Stomach (tissue), 8 donors: ENCODE measurements at regions not wholly inside any gene's neighbourhood (a gene's known extent, or its start where the extent isn't known, plus 50 kb on each side); places are given as distances from the start of the nearest gene placed in this dataset.
"Not testable (repeated sequence)": the region's sequence is repeated elsewhere in the genome, so short reads cannot be mapped to it uniquely, and the experiment has no call there.

Experiments
- DNase-seq, 2 donors: peaks; one replicate each; pipeline versions ENCODE4 v3.0.0 to v3.0.0-alpha.2; 2013 to 2019
- H3K27ac ChIP-seq, 5 donors: fragments of 200-600 bp in 4 of 5; sonication (generic) in 4 of 5; one replicate each; pipeline ENCODE4 v1.5.1; 2013 to 2019; ENCODE audit warnings: mild to moderate bottlenecking in 1 of 5, moderate library complexity in 1 of 5
- H3K27me3 ChIP-seq, 3 donors: fragments of 200-600 bp; sonication (generic); one replicate each; pipeline ENCODE4 v1.5.1; 2017 to 2019; ENCODE audit warnings: mixed run types in 1 of 3
- H3K36me3 ChIP-seq, 4 donors: fragments of 200-600 bp; sonication (generic); 1 replicate in 3 of 4; 2 replicates in 1 of 4; pipeline ENCODE4 v1.5.1; 2016 to 2019
- H3K4me1 ChIP-seq, 4 donors: fragments of 200-600 bp; sonication (generic); one replicate each; pipeline ENCODE4 v1.5.1; 2016 to 2019
- H3K4me3 ChIP-seq, 4 donors: fragments of 200-600 bp; sonication (generic) in 3 of 4; one replicate each; pipeline ENCODE4 v1.5.1; 2016 to 2019; ENCODE audit warnings: mild to moderate bottlenecking in 1 of 4
- H3K9me3 ChIP-seq, 4 donors: fragments of 200-600 bp; sonication (generic); one replicate each; pipeline ENCODE4 v1.5.1; 2016 to 2019
- EP300 ChIP-seq: sonication (generic); formaldehyde crosslinking; IDR thresholded peaks from one replicate; pipeline ENCODE4 v1.6.1; 2017; ENCODE audit warnings: antibody characterized with exemption
- POLR2A ChIP-seq, 4 donors: fragments of 450-650 bp; IDR thresholded peaks; one replicate each; pipeline ENCODE4 v1.6.1; 2016; ENCODE audit warnings: antibody characterized with exemption in 4 of 4, control low read depth in 2 of 4, mild to moderate bottlenecking in 1 of 4, moderate library complexity in 1 of 4
- POLR2AphosphoS5 ChIP-seq, 3 donors: sonication (generic); formaldehyde crosslinking; IDR thresholded peaks; one replicate each; pipeline ENCODE4 v1.6.1; 2016; ENCODE audit warnings: antibody characterized with exemption in 3 of 3
- WGBS, 5 donors: extraction: QIAGEN DNeasy Blood & Tissue Kit in 3 of 5; methylation state at CpG; one replicate each; pipeline versions ENCODE4 v1.1.5 to v1.1.7; 2013 to 2018; 5-methylcytosine and 5-hydroxymethylcytosine counted together
- intact Hi-C: fragments of 100-400 bp; cut with DNase I; formaldehyde crosslinking; loops from one replicate; pipeline ENCODE4 v1.15.1; 2023; ENCODE audit warnings: low total_unique reads
- TF ChIP-seq, protein P1 (sequence below), 7 experiments: fragments of 450-650 bp in 4 of 7; fragments of 200-600 bp in 3 of 7; sonication (generic) in 3 of 7; IDR thresholded peaks; one replicate each; pipeline ENCODE4 v1.5.1; 2016 to 2019; ENCODE audit warnings: antibody characterized with exemption in 7 of 7, control low read depth in 2 of 7, mild to moderate bottlenecking in 1 of 7
- donor health status: healthy with polysubstance abuse.
- donor health status: Bipolar disorder and iron deficiency.
- donor health status: healthy.

DNA sequence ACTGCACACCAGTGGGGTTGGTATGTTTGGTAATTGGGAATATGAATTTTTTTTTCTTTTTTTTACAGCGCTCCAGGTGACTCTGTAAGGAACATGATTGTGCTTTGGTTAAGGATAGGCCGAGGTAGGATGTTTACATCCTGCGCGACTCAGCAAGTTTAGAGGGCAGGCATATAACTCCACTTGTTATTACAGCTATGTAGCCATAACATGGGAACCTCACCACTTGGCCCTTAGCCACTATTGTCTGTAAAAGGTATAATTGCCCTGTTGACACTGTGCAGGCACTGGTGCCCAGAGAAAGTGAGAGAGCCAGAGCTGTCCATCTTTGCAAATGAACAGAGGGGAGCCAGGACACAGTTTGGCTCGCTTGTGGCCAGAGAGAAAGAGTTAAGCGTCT lies 172.9 kb downstream of the MCHR2 start:
- no peak for TF ChIP-seq POLR2AphosphoS5 (IDR thresholded peaks at IDR 0.05)
- no peak for TF ChIP-seq EP300
- no peak for TF ChIP-seq POLR2A (IDR thresholded peaks at IDR 0.05)
- TF ChIP-seq, protein P1, sequence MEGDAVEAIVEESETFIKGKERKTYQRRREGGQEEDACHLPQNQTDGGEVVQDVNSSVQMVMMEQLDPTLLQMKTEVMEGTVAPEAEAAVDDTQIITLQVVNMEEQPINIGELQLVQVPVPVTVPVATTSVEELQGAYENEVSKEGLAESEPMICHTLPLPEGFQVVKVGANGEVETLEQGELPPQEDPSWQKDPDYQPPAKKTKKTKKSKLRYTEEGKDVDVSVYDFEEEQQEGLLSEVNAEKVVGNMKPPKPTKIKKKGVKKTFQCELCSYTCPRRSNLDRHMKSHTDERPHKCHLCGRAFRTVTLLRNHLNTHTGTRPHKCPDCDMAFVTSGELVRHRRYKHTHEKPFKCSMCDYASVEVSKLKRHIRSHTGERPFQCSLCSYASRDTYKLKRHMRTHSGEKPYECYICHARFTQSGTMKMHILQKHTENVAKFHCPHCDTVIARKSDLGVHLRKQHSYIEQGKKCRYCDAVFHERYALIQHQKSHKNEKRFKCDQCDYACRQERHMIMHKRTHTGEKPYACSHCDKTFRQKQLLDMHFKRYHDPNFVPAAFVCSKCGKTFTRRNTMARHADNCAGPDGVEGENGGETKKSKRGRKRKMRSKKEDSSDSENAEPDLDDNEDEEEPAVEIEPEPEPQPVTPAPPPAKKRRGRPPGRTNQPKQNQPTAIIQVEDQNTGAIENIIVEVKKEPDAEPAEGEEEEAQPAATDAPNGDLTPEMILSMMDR (IDR thresholded peaks at IDR 0.05), result no peak
- no peaks in the 10 kb centered on the region for H3K36me3 ChIP-seq
- H3K27ac ChIP-seq, result no peak overlapping the region
- peaks cover 0 to 32% (median 0%) of the 10 kb centered on the region in 3 donors for H3K27me3 ChIP-seq
- intact Hi-C loops, result no loop called here
- H3K9me3 ChIP-seq, result no peaks in the 10 kb centered on the region
- WGBS, 5 donors, result 71 to 87% (median 82%) methylated on average over 6 of the region's 6 CpGs
- peaks cover 0 to 7% (median 0%) of the 10 kb centered on the region in 4 donors for H3K4me1 ChIP-seq
- no peak overlapping the region for H3K4me3 ChIP-seq
- DNase-seq, result peak in 1 of 2 donors; percentile 16

DNA sequence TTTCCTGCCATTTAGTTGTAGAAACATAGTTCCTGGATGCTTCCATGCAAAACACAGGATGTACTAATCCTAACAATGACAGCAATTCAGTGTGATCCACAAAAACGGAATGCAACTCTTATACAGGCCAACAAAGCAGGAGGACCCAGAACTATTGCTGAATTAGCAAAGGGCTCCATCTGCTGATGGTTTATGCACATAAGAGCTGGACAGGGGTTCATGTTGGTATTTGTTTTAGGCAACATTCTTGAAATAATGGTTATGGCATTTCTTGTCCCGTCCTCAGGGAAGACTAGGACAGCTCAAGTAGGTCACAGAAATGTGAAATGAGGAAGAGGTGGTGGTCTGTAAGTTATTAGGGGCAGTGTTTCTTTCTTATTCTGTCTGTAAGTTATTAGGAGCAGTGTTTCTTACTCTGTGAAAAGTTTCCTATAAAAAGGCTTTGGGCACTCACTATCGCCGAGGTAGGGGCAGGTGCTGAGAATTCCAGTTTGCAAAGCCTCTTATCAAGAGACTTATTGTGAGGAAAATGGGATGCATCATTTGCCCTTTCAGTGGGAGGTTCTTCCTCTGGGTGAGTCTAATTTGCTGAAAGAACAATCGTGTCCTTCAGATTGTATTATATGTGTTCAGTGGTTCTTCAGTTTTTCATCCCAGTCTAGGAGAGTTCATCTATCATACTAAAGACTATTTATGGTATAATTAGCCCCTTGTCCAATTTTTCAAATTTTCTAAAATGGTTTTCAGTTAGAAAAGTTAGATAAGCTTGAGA lies 171.1 kb downstream of the MCHR2 start:
- Histone ChIP-seq H3K27ac (no peak overlapping the region), H3K36me3 (no peaks in the 10 kb centered on the region), H3K4me1 (peaks cover 0 to 7% (median 0%) of the 10 kb centered on the region in 4 donors), H3K27me3 (peaks cover 0 to 32% (median 0%) of the 10 kb centered on the region in 3 donors), H3K4me3 (no peak overlapping the region), H3K9me3 (no peaks in the 10 kb centered on the region)
- intact Hi-C loops, result no loop called here
- TF ChIP-seq POLR2AphosphoS5 (IDR thresholded peaks at IDR 0.05), result no peak
- TF ChIP-seq, protein P1 (IDR thresholded peaks at IDR 0.05), result peak in 1 of 7 experiments; percentile 43
- 15 to 34% (median 25%) methylated on average over 5 of the region's 5 CpGs for WGBS, 5 donors
- DNase-seq, result peak in 1 of 2 donors; percentile 63

DNA sequence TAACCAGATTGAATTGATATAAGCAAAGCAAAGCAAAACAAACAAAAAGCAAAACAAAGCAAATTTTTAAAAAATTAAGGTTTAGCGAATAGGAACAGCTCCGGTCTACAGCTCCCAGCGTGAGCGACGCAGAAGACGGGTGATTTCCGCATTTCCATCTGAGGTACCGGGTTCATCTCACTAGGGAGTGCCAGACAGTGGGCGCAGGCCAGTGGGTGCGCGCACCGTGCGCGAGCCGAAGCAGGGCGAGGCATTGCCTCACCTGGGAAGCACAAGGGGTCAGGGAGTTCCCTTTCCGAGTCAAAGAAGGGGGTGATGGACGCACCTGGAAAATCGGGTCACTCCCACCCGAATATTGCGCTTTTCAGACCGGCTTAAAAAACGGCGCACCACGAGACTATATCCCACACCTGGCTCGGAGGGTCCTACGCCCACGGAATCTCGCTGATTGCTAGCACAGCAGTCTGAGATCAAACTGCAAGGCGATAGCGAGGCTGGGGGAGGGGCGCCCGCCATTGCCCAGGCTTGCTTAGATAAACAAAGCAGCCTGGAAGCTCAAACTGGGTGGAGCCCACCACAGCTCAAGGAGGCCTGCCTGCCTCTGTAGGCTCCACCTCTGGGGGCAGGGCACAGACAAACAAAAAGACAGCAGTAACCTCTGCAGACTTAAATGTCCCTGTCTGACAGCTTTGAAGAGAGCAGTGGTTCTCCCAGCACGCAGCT lies 170.3 kb downstream of the MCHR2 start:
- H3K9me3 ChIP-seq, DNase-seq, intact Hi-C loops, H3K4me1 ChIP-seq, H3K36me3 ChIP-seq, H3K4me3 ChIP-seq, H3K27ac ChIP-seq: not testable (repeated sequence)
- 2 to 23% (median 16%) methylated on average over 8 to 14 of the region's 34 CpGs for WGBS, 5 donors
- H3K27me3 ChIP-seq, result peaks cover 0 to 32% (median 0%) of the 10 kb centered on the region in 3 donors

DNA sequence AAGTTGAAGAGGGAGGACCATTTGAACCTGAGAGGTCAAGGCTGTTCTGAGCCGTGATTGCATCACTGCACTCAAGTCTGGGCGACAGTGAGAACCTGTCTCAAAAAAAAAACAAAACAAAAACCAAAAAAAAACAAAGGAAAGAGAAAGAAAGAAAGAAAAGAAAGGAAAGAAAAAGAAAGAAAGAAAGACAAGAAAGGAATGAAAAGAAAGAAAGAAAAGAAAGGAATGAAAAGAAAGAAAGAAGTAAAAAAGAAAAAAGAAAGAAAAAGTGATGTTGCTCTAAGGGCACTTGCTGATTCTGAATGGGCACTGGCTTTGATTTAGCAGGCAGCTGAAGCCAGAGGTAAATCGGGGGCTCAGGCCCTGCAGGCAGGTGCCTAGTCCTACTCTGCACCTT lies 161.0 kb downstream of the MCHR2 start:
- no peaks in the 10 kb centered on the region for H3K9me3 ChIP-seq
- H3K27ac ChIP-seq, result no peak overlapping the region
- DNase-seq, result no peak
- TF ChIP-seq POLR2A (IDR thresholded peaks at IDR 0.05), result no peak
- no peak for TF ChIP-seq EP300
- no peak for TF ChIP-seq POLR2AphosphoS5 (IDR thresholded peaks at IDR 0.05)
- TF ChIP-seq, protein P1 (IDR thresholded peaks at IDR 0.05), result no peak
- no peaks in the 10 kb centered on the region for H3K27me3 ChIP-seq
- WGBS, 5 donors, result 86 to 95% (median 86%) methylated on average over 3 of the region's 3 CpGs
- H3K4me1 ChIP-seq, result no peaks in the 10 kb centered on the region
- intact Hi-C loops, result no loop called here
- H3K4me3 ChIP-seq, result no peak overlapping the region
- H3K36me3 ChIP-seq, result no peaks in the 10 kb centered on the region

DNA sequence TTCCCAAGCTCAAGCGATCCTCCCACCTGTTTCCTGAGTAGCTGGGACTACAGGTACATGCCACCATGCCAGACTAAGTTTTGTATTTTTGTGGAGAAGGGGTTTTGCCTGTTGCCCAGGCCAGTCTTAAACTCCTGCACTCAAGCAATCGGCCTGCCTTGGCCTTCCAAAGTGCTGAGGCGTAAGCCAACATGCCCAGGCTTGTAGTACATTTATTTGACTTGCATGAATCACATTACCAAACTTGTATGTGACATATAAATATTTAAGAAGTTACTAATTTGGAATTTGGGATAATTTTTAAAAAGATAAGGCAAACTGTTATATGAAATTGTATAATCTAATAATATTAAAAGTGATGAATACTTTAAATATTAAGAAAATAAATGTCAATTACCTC lies 157.6 kb downstream of the MCHR2 start:
- TF ChIP-seq POLR2AphosphoS5 (IDR thresholded peaks at IDR 0.05), result no peak
- TF ChIP-seq POLR2A (IDR thresholded peaks at IDR 0.05), result no peak
- TF ChIP-seq, protein P1 (IDR thresholded peaks at IDR 0.05), result no peak
- no peak for TF ChIP-seq EP300
- no peak for DNase-seq
- Histone ChIP-seq H3K9me3 (no peaks in the 10 kb centered on the region), H3K27me3 (no peaks in the 10 kb centered on the region), H3K36me3 (no peaks in the 10 kb centered on the region), H3K4me1 (no peaks in the 10 kb centered on the region), H3K4me3 (no peak overlapping the region), H3K27ac (no peak overlapping the region)
- 82 to 93% (median 87%) methylated on average over 3 of the region's 3 CpGs for whole genome bisulfite sequencing, 5 donors
- intact Hi-C loops, result no loop called here
